ENCODE measurements at regions not wholly inside any gene's neighbourhood (a gene's known extent, or its start where the extent isn't known, plus 50 kb on each side); places are given as distances from the start of the nearest gene placed in this dataset.
"Not testable (repeated sequence)": the region's sequence is repeated elsewhere in the genome, so short reads cannot be mapped to it uniquely, and the experiment has no call there.

GRCh38 chr6:103723438-103724322 lies 1136.0 kb downstream of the HACE1 start:
- Mint-ChIP-seq H3K27ac (no peak overlapping the region), H3K4me3 (no peak overlapping the region), H3K4me1 (no peaks in the 10 kb centered on the region), H3K9me3 (no peaks in the 10 kb centered on the region), H3K27me3 (ENCODE audit: low read depth, poor library complexity) (no peaks in the 10 kb centered on the region), H3K36me3 (ENCODE audit: low read depth) (no peaks in the 10 kb centered on the region)
- DNase-seq, result no peak
- no peak for TF ChIP-seq CTCF (IDR thresholded peaks at IDR 0.05)

GRCh38 chr6:103722683-103723082 lies 1137.0 kb downstream of the HACE1 start:
- Mint-ChIP-seq H3K27me3 (ENCODE audit: low read depth, poor library complexity) (no peaks in the 10 kb centered on the region), H3K36me3 (ENCODE audit: low read depth) (no peaks in the 10 kb centered on the region), H3K27ac (no peak overlapping the region), H3K4me1 (no peaks in the 10 kb centered on the region), H3K9me3 (no peaks in the 10 kb centered on the region), H3K4me3 (no peak overlapping the region)
- TF ChIP-seq CTCF (IDR thresholded peaks at IDR 0.05), result no peak
- no peak for DNase-seq

- Mint-ChIP-seq H3K36me3 (ENCODE audit: low read depth) (no peaks in the 10 kb centered on the region), H3K4me3 (no peak overlapping the region), H3K9me3 (no peaks in the 10 kb centered on the region), H3K27ac (no peak overlapping the region), H3K4me1 (no peaks in the 10 kb centered on the region), H3K27me3 (ENCODE audit: low read depth, poor library complexity) (no peaks in the 10 kb centered on the region)
- DNase-seq, result no peak
- TF ChIP-seq CTCF (IDR thresholded peaks at IDR 0.05), result no peak
Measured at GRCh38 chr6:103721923-103722322, 1137.8 kb downstream of the HACE1 start.

- Mint-ChIP-seq H3K4me1 (no peaks in the 10 kb centered on the region), H3K4me3 (no peak overlapping the region), H3K27me3 (ENCODE audit: low read depth, poor library complexity) (no peaks in the 10 kb centered on the region), H3K9me3 (no peaks in the 10 kb centered on the region), H3K36me3 (ENCODE audit: low read depth) (no peaks in the 10 kb centered on the region), H3K27ac (no peak overlapping the region)
- DNase-seq, result no peak
- TF ChIP-seq CTCF (IDR thresholded peaks at IDR 0.05), result no peak
Measured at GRCh38 chr6:103720393-103720792, 1139.3 kb downstream of the HACE1 start.

- Mint-ChIP-seq H3K4me1 (no peaks in the 10 kb centered on the region), H3K4me3 (no peak overlapping the region), H3K9me3 (no peaks in the 10 kb centered on the region), H3K27ac (no peak overlapping the region), H3K36me3 (ENCODE audit: low read depth) (no peaks in the 10 kb centered on the region), H3K27me3 (ENCODE audit: low read depth, poor library complexity) (no peaks in the 10 kb centered on the region)
- TF ChIP-seq CTCF (IDR thresholded peaks at IDR 0.05), result no peak
- DNase-seq, result no peak
Measured at GRCh38 chr6:103719545-103719944, 1140.2 kb downstream of the HACE1 start.

GRCh38 chr6:103715269-103715668 lies 1144.5 kb downstream of the HACE1 start:
- no peaks in the 10 kb centered on the region for H3K9me3 Mint-ChIP-seq
- no peaks in the 10 kb centered on the region for H3K27me3 Mint-ChIP-seq (ENCODE audit: low read depth, poor library complexity)
- DNase-seq, result no peak
- no peak for TF ChIP-seq CTCF (IDR thresholded peaks at IDR 0.05)
- no peaks in the 10 kb centered on the region for H3K36me3 Mint-ChIP-seq (ENCODE audit: low read depth)
- H3K27ac Mint-ChIP-seq, result no peak overlapping the region
- no peak overlapping the region for H3K4me3 Mint-ChIP-seq
- no peaks in the 10 kb centered on the region for H3K4me1 Mint-ChIP-seq

GRCh38 chr6:103709236-103709635 lies 1150.5 kb downstream of the HACE1 start:
- H3K4me1 Mint-ChIP-seq; H3K36me3 Mint-ChIP-seq (ENCODE audit: low read depth); H3K4me3 Mint-ChIP-seq; H3K27me3 Mint-ChIP-seq (ENCODE audit: low read depth, poor library complexity); DNase-seq; H3K9me3 Mint-ChIP-seq; H3K27ac Mint-ChIP-seq: not testable (repeated sequence)

All from nephron progenitor cell (in vitro differentiated cells).